DOHH2 (cell line): ENCODE measurements at regions not wholly inside any gene's neighbourhood (a gene's known extent, or its start where the extent isn't known, plus 50 kb on each side); places are given as distances from the start of the nearest gene placed in this dataset.

Experiments
- CTCF ChIP-seq: fragments of 200-600 bp; sonication (generic); IDR thresholded peaks from one replicate; pipeline ENCODE4 v1.5.1; 2014; ENCODE audit warnings: antibody characterized with exemption, mild to moderate bottlenecking, low read depth, low read length; ENCODE audit not compliant: poor library complexity, severe bottlenecking
- EZH2phosphoT487 ChIP-seq: fragments of 200-600 bp; sonication (generic); IDR thresholded peaks from 2 replicates; pipeline ENCODE4 v1.6.1; 2017; ENCODE audit warnings: borderline replicate concordance, mild to moderate bottlenecking, antibody characterized with exemption, low read length, moderate library complexity, mixed read lengths

GRCh38 chr4:84366161-84366560 lies 132.9 kb downstream of the NKX6-1 start:
- no peak for TF ChIP-seq CTCF
- TF ChIP-seq EZH2phosphoT487: no peak
